H1 (cell line): ENCODE measurements at regions not wholly inside any gene's neighbourhood (a gene's known extent, or its start where the extent isn't known, plus 50 kb on each side); places are given as distances from the start of the nearest gene placed in this dataset.

Source experiments
- CTCF ChIA-PET: fragments of 300-600 bp; sonication (Branson Sonifier 250); formaldehyde crosslinking; loops from one replicate; lab custom pipeline; 2021; ENCODE audit not compliant: partially characterized antibody; lab: Charles Lee
- POLR2A ChIA-PET: fragments of 300-600 bp; sonication (Branson Sonifier 250); formaldehyde crosslinking; loops from one replicate; lab custom pipeline; 2021; ENCODE audit warnings: inconsistent platforms; ENCODE audit not compliant: partially characterized antibody; lab: Charles Lee
- DNase-seq, 2 experiments: peaks; one replicate each; pipeline versions ENCODE4 v3.0.0 to v3.0.0-alpha.2; 2010 to 2022; ENCODE audit warnings: low spot score in 2 of 2, low read depth in 1 of 2, mixed read lengths in 1 of 2
- FAIRE-seq: peaks from 2 replicates; lab custom pipeline; 2011; peaks lifted over from hg19 to GRCh38; lab: Jason Lieb, UNC
- H2AFZ ChIP-seq: 2 replicates; pipeline ENCODE4 v1.8.1; 2012; ENCODE audit warnings: low read length, inconsistent platforms
- H2AK5ac ChIP-seq: 2 replicates; pipeline ENCODE4 v1.6.1; 2013; ENCODE audit warnings: low read depth, low read length
- H2BK120ac ChIP-seq: replicated peaks from 2 replicates; pipeline ENCODE3; 2013; ENCODE audit warnings: low read depth, low read length, inconsistent platforms
- H2BK12ac ChIP-seq: 2 replicates; pipeline ENCODE4 v1.6.1; 2013; ENCODE audit warnings: low read depth, low read length
- H2BK15ac ChIP-seq: 2 replicates; pipeline ENCODE4 v1.6.1; 2013; ENCODE audit warnings: low read length
- H2BK20ac ChIP-seq: 2 replicates; pipeline ENCODE4 v1.6.1; 2013; ENCODE audit warnings: low read length
- H2BK5ac ChIP-seq: 2 replicates; pipeline ENCODE4 v1.6.1; 2013; ENCODE audit warnings: low read depth, low read length
- H3K14ac ChIP-seq: 2 replicates; pipeline ENCODE4 v1.6.1; 2013; ENCODE audit warnings: inconsistent platforms; ENCODE audit not compliant: insufficient read length
- H3K18ac ChIP-seq: 2 replicates; pipeline ENCODE4 v1.6.1; 2013; ENCODE audit warnings: low read length; ENCODE audit errors: extremely low read depth
- H3K23ac ChIP-seq: 2 replicates; pipeline ENCODE4 v1.6.1; 2013; ENCODE audit warnings: inconsistent platforms; ENCODE audit not compliant: insufficient read length
- H3K23me2 ChIP-seq: 2 replicates; pipeline ENCODE4 v1.6.1; 2013; ENCODE audit warnings: low read depth, low read length
- H3K27ac ChIP-seq: 2 replicates; pipeline ENCODE4 v1.6.1; 2011; ENCODE audit warnings: low read depth, low read length, inconsistent platforms
- H3K27me3 ChIP-seq, 4 experiments: replicated peaks in 1 of 4; 1 replicate in 1 of 4; 2 replicates in 3 of 4; pipeline versions ENCODE4 v1.6.1 to v1.8.1; 2011 to 2013; ENCODE audit warnings: low read length in 3 of 4, mild to moderate bottlenecking in 3 of 4, inconsistent platforms in 2 of 4, mixed read lengths in 2 of 4, moderate library complexity in 1 of 4; ENCODE audit not compliant: control insufficient read depth in 3 of 4, insufficient read depth in 3 of 4; ENCODE audit errors: extremely low read depth in 1 of 4
- H3K36me3 ChIP-seq, 4 experiments: 2 replicates each; pipeline versions ENCODE4 v1.6.1 to v1.8.1; 2011 to 2013; ENCODE audit warnings: mild to moderate bottlenecking in 4 of 4, low read length in 3 of 4, moderate library complexity in 2 of 4, control low read depth in 1 of 4, inconsistent platforms in 1 of 4; ENCODE audit not compliant: insufficient read depth in 4 of 4, control insufficient read depth in 2 of 4
- H3K4ac ChIP-seq: replicated peaks from 2 replicates; pipeline ENCODE3; 2013; ENCODE audit warnings: low read length, low read depth, mixed read lengths, inconsistent platforms; ENCODE audit not compliant: insufficient read length
- H3K4me1 ChIP-seq, 4 experiments: replicated peaks in 1 of 4; 1 replicate in 1 of 4; 2 replicates in 3 of 4; pipeline versions ENCODE4 v1.6.1 to v1.8.1; 2011 to 2013; ENCODE audit warnings: low read length in 3 of 4, inconsistent platforms in 2 of 4, mixed read lengths in 1 of 4; ENCODE audit not compliant: insufficient read depth in 4 of 4, control insufficient read depth in 3 of 4
- H3K4me2 ChIP-seq, 2 experiments: 2 replicates each; pipeline versions ENCODE4 v1.6.1 to v1.8.1; 2011 to 2013; ENCODE audit warnings: low read depth in 2 of 2, low read length in 2 of 2, control low read depth in 1 of 2, inconsistent platforms in 1 of 2, mild to moderate bottlenecking in 1 of 2; ENCODE audit not compliant: insufficient read depth in 1 of 2
- H3K4me3 ChIP-seq, 4 experiments: fragments of 200-600, 300-600 bp in 1 of 4; sonication (generic), shearing (Covaris generic), sonication (Bioruptor Twin) in 1 of 4; 2 replicates each; pipeline versions ENCODE4 v1.5.1 to v1.8.1; 2011 to 2016; ENCODE audit warnings: low read length in 4 of 4, low read depth in 3 of 4, control low read depth in 2 of 4, inconsistent platforms in 2 of 4, mild to moderate bottlenecking in 2 of 4, mixed read lengths in 1 of 4, moderate library complexity in 1 of 4; ENCODE audit not compliant: insufficient read depth in 2 of 4; ENCODE audit errors: extremely low read depth in 1 of 4
- H3K56ac ChIP-seq: replicated peaks from 2 replicates; pipeline ENCODE3; 2013; ENCODE audit warnings: low read depth, mild to moderate bottlenecking, mixed read lengths, low read length, inconsistent platforms; ENCODE audit not compliant: insufficient read length
- H3K79me1 ChIP-seq: 2 replicates; pipeline ENCODE4 v1.6.1; 2013; ENCODE audit warnings: low read depth, low read length, control low read depth
- H3K79me2 ChIP-seq, 2 experiments: 2 replicates each; pipeline versions ENCODE4 v1.6.1 to v1.8.1; 2012 to 2013; ENCODE audit warnings: low read length in 2 of 2, mild to moderate bottlenecking in 2 of 2, inconsistent platforms in 1 of 2; ENCODE audit not compliant: insufficient read depth in 2 of 2, control insufficient read depth in 1 of 2
- H3K9ac ChIP-seq, 4 experiments: replicated peaks in 1 of 4; 1 replicate in 1 of 4; 2 replicates in 3 of 4; pipeline versions ENCODE4 v1.6.1 to v1.8.1; 2011 to 2013; ENCODE audit warnings: low read depth in 3 of 4, low read length in 3 of 4, control low read depth in 2 of 4, mild to moderate bottlenecking in 2 of 4, moderate library complexity in 2 of 4, inconsistent platforms in 1 of 4; ENCODE audit errors: extremely low read depth in 1 of 4
- H3K9me3 ChIP-seq, 2 experiments: 2 replicates each; pipeline versions ENCODE4 v1.6.1 to v1.8.1; 2012 to 2013; ENCODE audit warnings: mild to moderate bottlenecking in 2 of 2, moderate library complexity in 2 of 2, control low read depth in 1 of 2, inconsistent platforms in 1 of 2, low read depth in 1 of 2, low read length in 1 of 2, mixed read lengths in 1 of 2; ENCODE audit not compliant: insufficient read depth in 2 of 2
- H4K20me1 ChIP-seq, 2 experiments: replicated peaks in 1 of 2; 2 replicates each; pipeline versions ENCODE3 to v1.8.1; 2011 to 2013; ENCODE audit warnings: inconsistent platforms in 2 of 2, low read length in 2 of 2, mild to moderate bottlenecking in 1 of 2; ENCODE audit not compliant: insufficient read depth in 2 of 2, control insufficient read depth in 1 of 2
- H4K5ac ChIP-seq: 2 replicates; pipeline ENCODE4 v1.6.1; 2013; ENCODE audit warnings: low read length, low read depth, mixed read lengths, inconsistent platforms; ENCODE audit not compliant: insufficient read length
- H4K8ac ChIP-seq: 2 replicates; pipeline ENCODE4 v1.8.0; 2013; ENCODE audit warnings: mild to moderate bottlenecking, moderate library complexity, low read length, inconsistent platforms; ENCODE audit not compliant: insufficient read depth; ENCODE audit errors: extremely low read depth
- H4K91ac ChIP-seq: replicated peaks from 2 replicates; pipeline ENCODE3; 2013; ENCODE audit warnings: low read length, mixed read lengths, inconsistent platforms; ENCODE audit not compliant: insufficient read length
- RAD21 ChIP-seq, 2 experiments: IDR thresholded peaks in 1 of 2; conservative IDR thresholded peaks in 1 of 2; 2 replicates each; pipeline ENCODE4 v1.6.1; 2011; ENCODE audit warnings: low read depth in 2 of 2, low read length in 2 of 2, improper control_type of control experiment in 1 of 2, inconsistent platforms in 1 of 2, mild to moderate bottlenecking in 1 of 2, moderate library complexity in 1 of 2
- RBBP5 ChIP-seq: IDR thresholded peaks from 2 replicates; pipeline ENCODE4 v1.7.1; 2012; ENCODE audit warnings: low read depth, mild to moderate bottlenecking, inconsistent platforms, low read length, moderate library complexity, borderline replicate concordance
- WGBS, 2 experiments: shearing (Covaris generic) in 1 of 2; methylation state at CpG; one replicate each; pipeline versions ENCODE4 v1.1.6 to v1.1.7; 2013 to 2015; ENCODE audit warnings: low lambda C conversion rate in 2 of 2, mixed read lengths in 2 of 2, inconsistent platforms in 1 of 2, low coverage in 1 of 2, missing lambda C conversion rate in 1 of 2; ENCODE audit not compliant: insufficient replicate concordance in 2 of 2, insufficient coverage in 1 of 2, insufficient read length in 1 of 2; ENCODE audit errors: extremely low coverage in 1 of 2, missing lambda C conversion rate in 1 of 2; 5-methylcytosine and 5-hydroxymethylcytosine counted together

DNA sequence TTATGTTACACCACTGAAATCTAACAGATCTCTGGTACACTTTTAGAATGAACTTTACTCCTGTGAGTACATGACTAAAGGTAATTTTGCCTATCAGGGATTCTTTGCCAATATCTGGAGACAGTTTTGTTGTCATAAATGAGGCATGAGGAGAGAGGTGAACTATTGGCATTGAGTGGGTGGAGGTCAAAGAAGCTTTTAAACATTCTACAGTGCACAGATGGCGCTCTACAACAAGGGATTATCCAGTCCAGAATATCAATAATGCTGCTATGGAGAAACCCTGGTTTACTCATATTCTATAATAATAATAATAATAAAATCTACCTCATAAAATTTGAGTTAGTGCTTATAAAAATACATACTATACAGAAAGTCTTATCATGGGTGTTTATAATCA, 702.3 kb downstream of the SI start:
- no peak overlapping the region for H2AK5ac ChIP-seq
- no peak overlapping the region for H3K23ac ChIP-seq
- H3K56ac ChIP-seq = no peak overlapping the region
- no peaks in the 10 kb centered on the region for H3K4me1 ChIP-seq
- no peak overlapping the region for H3K4me2 ChIP-seq
- H2BK20ac ChIP-seq = no peak overlapping the region
- no peaks in the 10 kb centered on the region for H3K27me3 ChIP-seq
- no peak for FAIRE-seq
- H2BK5ac ChIP-seq = no peak overlapping the region
- CTCF ChIA-PET = interaction anchor here (1.0 kb wide), 1 partner anchor 28 kb away, joined by 3 read pairs; no protein-coding TSS in a partner anchor
- H2BK12ac ChIP-seq = no peak overlapping the region
- WGBS, 2 experiments = 100% methylated on average over 1 of the region's 1 CpG; no CpG with 5 or more reads in 1 of the 2 experiments
- H4K20me1 ChIP-seq = no peaks in the 10 kb centered on the region
- H3K27ac ChIP-seq = no peak overlapping the region
- H4K8ac ChIP-seq = no peak overlapping the region
- H3K14ac ChIP-seq = no peak overlapping the region
- H3K79me1 ChIP-seq = no peaks in the 10 kb centered on the region
- H4K5ac ChIP-seq = no peak overlapping the region
- H3K18ac ChIP-seq = no peak overlapping the region
- no peak overlapping the region for H2BK15ac ChIP-seq
- no peak overlapping the region for H3K4me3 ChIP-seq
- H2BK120ac ChIP-seq = no peak overlapping the region
- H3K4ac ChIP-seq = no peak overlapping the region
- no peaks in the 10 kb centered on the region for H3K23me2 ChIP-seq
- no peak overlapping the region for H3K9ac ChIP-seq
- H2AFZ ChIP-seq = no peak overlapping the region
- no peaks in the 10 kb centered on the region for H3K36me3 ChIP-seq
- H3K9me3 ChIP-seq = no peaks in the 10 kb centered on the region
- POLR2A ChIA-PET = no interaction called here
- TF ChIP-seq RBBP5 (no peak), RAD21 (IDR thresholded peaks at IDR 0.05 in 1 of 2, conservative IDR thresholded peaks at IDR 0.05 in 1 of 2; ENCODE audit: low read depth in 2 of 2, low read length in 2 of 2) (peak; percentile 14 to 26; a peak in 3 of 4 replicates)
- no peak overlapping the region for H4K91ac ChIP-seq
- no peaks in the 10 kb centered on the region for H3K79me2 ChIP-seq
- DNase-seq = no peak
